GM18858 (cell line): ENCODE measurements at regions not wholly inside any gene's neighbourhood (a gene's known extent, or its start where the extent isn't known, plus 50 kb on each side); places are given as distances from the start of the nearest gene placed in this dataset.
"Not testable (repeated sequence)": the region's sequence is repeated elsewhere in the genome, so short reads cannot be mapped to it uniquely, and the experiment has no call there.

ENCODE experiments used
- ATAC-seq: cut with Tn5 transposase; IDR thresholded peaks from one replicate; pipeline ENCODE4 v1.9.1; 2021; ENCODE audit not compliant: unreplicated experiment

DNA sequence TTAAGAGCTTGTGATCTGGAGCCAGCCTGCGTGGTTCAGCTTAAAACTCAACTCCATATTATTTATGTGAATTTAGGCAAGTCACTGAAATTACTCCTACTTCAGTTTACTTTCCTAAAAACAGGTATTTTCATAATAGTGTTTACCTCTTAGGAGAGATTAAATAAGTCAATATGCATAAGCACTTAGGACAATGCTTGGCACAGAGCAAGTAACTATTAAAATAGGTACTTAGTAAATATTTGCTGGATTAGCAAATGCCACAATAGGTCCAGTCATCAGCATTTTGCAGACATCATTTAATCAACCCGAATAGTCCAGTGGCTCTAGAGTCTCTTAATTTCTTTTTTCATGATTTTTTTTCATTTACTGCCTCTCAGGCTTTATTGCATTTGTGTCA, 78.6 kb upstream of the PTPRK start:
- no peak for ATAC-seq

DNA sequence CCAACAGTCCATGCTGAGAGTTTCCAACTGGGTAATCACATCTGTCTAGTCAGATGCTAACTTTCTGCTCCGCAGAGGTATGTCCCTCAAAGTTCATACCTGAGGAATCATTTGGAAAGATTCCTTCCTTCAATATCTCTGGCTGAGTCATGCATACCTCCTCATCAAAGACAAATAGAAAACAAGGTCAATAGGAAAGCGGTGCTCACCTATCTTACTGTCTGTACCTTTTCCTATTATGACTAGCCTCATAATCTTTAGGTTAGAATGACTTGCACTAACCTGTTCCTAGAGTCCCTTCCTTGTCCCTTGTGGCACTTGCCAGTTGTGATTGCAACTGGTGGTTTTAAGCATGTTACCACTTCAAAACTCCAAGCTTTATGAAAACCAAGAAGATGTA, 78.2 kb upstream of the PTPRK start:
- peak; percentile 33 for ATAC-seq

DNA sequence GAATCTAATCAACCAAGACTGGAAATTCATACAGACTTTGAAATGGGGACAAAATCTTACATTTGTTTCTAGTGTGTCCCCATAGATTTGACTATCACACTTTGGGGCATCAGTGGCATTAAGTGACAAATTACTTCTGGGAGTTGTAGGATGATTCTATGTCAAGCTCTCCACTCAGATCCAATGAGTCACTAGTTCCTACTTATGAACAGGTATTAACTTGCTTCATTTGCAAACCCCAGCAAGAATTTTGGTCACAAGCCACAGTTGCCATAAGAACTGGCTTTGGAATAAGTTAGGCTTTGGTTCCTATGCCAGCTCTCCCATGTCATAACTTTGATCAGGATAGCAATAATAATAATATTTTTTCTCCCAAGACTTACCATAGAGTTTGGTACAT, 77.6 kb upstream of the PTPRK start:
- no peak for ATAC-seq

GRCh38 chr6:128597004-128597403, 76.6 kb upstream of the PTPRK start:
- ATAC-seq = no peak

- no peak for ATAC-seq
Measured at GRCh38 chr6:128595544-128595943, 75.1 kb upstream of the PTPRK start.

DNA sequence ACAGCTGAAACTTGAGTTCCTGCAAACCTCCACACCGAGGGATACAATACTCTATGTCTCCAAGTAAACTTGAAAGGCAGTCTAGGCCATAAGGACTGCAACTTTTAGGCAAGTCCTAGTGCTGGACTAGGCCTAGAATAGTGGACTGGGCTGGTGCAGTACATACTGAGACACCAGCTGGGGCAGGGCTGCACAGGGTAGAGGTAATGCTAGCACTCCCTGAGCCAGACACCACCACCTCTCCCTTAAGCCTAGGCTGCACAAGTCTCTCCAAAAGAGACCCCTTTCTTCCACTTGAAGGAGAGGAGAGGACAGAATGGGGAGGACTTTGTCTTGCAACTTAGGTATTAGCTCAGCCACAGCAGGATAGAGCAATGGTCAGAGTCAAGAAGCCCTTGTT, 65.7 kb upstream of the PTPRK start:
- ATAC-seq = no peak

DNA sequence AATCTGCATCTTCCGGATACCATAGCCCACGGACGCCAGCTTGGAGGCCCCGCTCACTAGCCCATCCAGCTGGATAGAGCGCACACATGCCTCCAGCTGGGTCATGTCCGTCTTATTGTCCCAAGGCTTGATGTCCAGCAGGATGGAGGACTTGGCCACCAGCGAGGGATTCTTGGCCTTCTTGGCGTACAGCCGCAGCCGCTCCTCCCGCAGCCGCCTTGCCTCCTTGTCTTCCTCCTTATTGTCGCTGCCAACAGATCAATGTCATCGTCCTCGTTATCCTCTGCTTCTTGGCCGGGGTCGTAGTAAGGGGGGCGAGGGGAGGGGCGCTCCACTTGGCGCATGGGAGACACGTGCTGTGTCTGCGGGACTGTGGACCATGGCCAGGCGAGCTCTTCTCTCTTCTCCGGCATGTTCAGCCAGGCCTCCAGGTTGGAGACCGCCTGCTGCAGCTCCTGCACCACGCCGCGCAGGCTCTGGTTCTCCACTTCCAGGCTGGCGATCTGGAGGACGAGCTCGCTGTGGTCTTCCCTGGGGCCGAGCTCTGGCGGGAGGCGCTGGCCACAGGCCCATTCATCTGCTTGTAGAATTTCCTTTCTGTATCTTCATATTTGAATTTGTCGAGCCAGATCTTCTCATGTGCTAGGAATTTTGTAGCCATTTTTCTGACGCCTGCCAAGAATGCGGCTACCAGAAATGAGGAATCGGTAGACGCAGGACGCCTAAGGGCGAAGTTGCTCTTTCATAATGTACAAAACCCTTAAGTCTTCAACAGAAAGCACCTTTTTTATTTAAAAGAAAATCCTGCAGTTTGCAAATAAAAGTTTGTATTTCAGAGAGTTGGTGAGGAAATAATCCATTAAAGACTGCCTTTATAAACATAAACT, 60.1 kb upstream of the PTPRK start:
- no peak for ATAC-seq

GRCh38 chr6:128575254-128575653, 54.9 kb upstream of the PTPRK start:
- not testable (repeated sequence) for ATAC-seq

GRCh38 chr6:128574402-128574801, 54.0 kb upstream of the PTPRK start:
- ATAC-seq = peak; percentile 59

DNA sequence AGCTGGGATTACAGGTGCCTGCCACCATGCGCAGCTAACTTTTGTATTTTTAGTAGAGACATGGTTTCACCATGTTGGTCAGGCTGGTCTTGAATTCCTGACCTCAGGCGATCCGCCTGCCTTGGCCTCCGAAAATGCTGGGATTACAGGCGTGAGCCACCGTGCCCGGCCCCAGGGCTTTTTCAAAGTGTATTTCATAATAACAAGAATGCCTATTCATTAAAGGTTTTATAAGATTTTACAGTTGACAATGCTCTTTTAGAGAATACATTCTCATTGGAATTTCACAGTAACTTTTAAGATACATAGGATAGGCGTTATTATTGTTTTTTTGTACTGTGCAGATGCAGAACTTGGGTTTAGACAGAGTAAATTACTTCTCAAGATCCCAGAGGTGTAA, 52.6 kb upstream of the PTPRK start:
- ATAC-seq = no peak

DNA sequence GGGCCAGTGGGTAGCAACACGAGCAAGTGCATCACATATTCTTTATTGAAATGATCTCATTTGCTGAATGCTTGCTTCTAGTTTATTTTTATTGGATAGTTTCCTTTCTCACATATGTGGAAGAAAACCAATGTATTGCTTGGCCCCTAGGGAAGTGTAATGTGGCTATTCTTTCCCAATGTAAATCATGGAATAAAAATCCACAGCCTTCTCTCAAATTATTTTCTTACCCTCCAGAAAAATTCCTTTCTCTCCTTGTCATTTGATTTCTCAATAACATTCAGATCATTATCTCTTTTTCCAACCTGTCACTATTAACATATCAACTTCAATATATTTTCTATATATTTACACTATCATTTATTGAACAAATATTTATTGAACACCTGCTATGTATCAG, 51.9 kb upstream of the PTPRK start:
- no peak for ATAC-seq

GRCh38 chr6:128570680-128571063, 50.3 kb upstream of the PTPRK start:
- no peak for ATAC-seq

DNA sequence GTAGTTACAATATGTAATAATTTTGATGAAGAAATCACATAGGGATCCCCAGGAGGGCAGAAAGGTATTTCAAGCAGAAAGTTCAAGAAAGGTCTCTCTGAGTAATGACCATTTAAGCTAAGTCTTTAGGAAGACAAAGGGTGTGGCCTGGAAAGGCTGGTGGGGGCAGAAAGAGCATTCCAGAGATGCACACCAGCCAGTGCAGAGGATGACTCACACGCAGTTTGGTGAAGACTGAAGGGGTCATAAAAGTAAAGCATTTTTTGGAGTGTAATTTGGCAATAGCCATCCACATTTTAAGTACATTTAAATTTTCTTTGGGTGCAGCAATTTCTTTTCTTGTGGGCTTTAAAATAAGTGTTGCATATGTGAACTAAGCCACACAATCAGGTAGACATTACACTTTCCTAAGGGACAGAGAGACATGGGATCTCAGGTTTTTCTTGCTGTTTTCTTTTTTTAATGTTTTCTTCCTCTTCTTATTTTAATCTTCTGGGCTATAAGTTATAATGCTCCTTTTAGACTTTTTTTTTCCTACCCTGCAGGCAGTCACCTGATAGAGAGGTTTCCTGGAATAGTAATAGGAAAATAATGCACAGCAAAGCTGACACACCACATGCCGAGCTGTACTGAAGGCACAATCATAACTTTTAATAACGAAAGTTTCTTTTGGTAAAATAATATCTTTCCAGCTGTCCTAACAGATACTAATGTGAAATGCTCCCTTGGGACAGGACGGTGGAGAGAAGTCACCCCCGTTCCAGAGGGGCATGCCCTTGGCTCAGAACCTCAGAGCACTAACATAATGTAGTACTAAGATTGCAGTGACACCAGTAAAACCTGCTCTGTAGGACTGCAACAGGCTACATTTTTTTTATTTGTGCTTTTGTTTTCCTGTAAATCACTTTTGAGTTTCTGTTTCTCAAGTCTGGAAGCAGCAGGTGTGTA, 49.6 kb upstream of the PTPRK start:
- ATAC-seq = no peak
